Heart right ventricle (tissue), 16 donors: ENCODE measurements at regions not wholly inside any gene's neighbourhood (a gene's known extent, or its start where the extent isn't known, plus 50 kb on each side); places are given as distances from the start of the nearest gene placed in this dataset.

Experiments used
- ATAC-seq, 8 donors: fragments of 200-7000 bp; cut with Tn5 transposase; one replicate each; pipeline ENCODE4 v1.9.1; 2020; ENCODE audit warnings: mild to moderate bottlenecking in 8 of 8, moderate library complexity in 8 of 8, moderate number of reproducible peaks in 1 of 8
- DNase-seq, 2 donors: peaks; one replicate each; pipeline ENCODE4 v3.0.0-alpha.2; 2020
- H3K27ac ChIP-seq, 10 donors: fragments of 200-600 bp; sonication (generic) in 2 of 10; one replicate each; pipeline versions ENCODE4 v1.5.0 to v1.8.0; 2020 to 2022; ENCODE audit warnings: mild to moderate bottlenecking in 3 of 10
- H3K27me3 ChIP-seq, 7 donors: fragments of 200-600 bp; one replicate each; pipeline ENCODE4 v1.8.0; 2021 to 2022; ENCODE audit warnings: mild to moderate bottlenecking in 2 of 7
- H3K36me3 ChIP-seq, 9 donors: fragments of 200-600 bp; sonication (generic) in 1 of 9; one replicate each; pipeline versions ENCODE4 v1.5.0 to v1.8.0; 2020 to 2022; ENCODE audit warnings: mild to moderate bottlenecking in 2 of 9
- H3K4me1 ChIP-seq, 9 donors: fragments of 200-600 bp; sonication (generic) in 1 of 9; one replicate each; pipeline versions ENCODE4 v1.5.0 to v1.8.0; 2020 to 2022; ENCODE audit warnings: mild to moderate bottlenecking in 4 of 9
- H3K4me3 ChIP-seq, 10 donors: fragments of 200-600 bp; sonication (generic) in 2 of 10; one replicate each; pipeline versions ENCODE4 v1.5.0 to v1.8.0; 2020 to 2022; ENCODE audit warnings: mild to moderate bottlenecking in 7 of 10, moderate library complexity in 2 of 10
- H3K9me3 ChIP-seq, 11 donors: fragments of 200-600 bp in 10 of 11; sonication (generic) in 2 of 11; one replicate each; pipeline versions ENCODE4 v1.5.0 to v1.8.0; 2013 to 2022; ENCODE audit warnings: mild to moderate bottlenecking in 2 of 11, control low read depth in 1 of 11, moderate library complexity in 1 of 11
- CTCF ChIP-seq, 9 donors: fragments of 200-600 bp; sonication (generic) in 2 of 9; IDR thresholded peaks; one replicate each; pipeline versions ENCODE4 v1.5.0 to v1.8.0; 2021 to 2022; ENCODE audit warnings: antibody characterized with exemption in 9 of 9, mild to moderate bottlenecking in 5 of 9, moderate library complexity in 1 of 9
- WGBS, 2 donors: extraction: QIAGEN DNeasy Blood & Tissue Kit; methylation state at CpG; one replicate each; pipeline ENCODE4 v1.1.7; 2013; ENCODE audit warnings: inconsistent platforms in 1 of 2; 5-methylcytosine and 5-hydroxymethylcytosine counted together
- intact Hi-C, 10 donors: fragments of 100-400 bp; cut with DNase I; formaldehyde crosslinking; loops; one replicate each; pipeline versions ENCODE4 v1.11.1 to v1.14.2; 2022
- donor health status: Arrhythmogenic right ventricular cardiomyopathy.
- donor health status: ischemic (EF 13 %, LVEDD 7.1; RV severe dilation, severe dysfunction).
- donor health status: healthy with polysubstance abuse.
- donor health status: DM: no; HTN: yes; CAD: no.
- donor health status: DM: no; HTN: no; CAD: no.
- donor health status: ischemic (EF 25% LVEDD 6.9; RV normal size, moderate dysfunction).
- donor health status: ischemic (EF 25% LVEDD 5.7; RV mildly dilated, moderate dysfunction).
- donor health status: healthy.
- donor health status: DM: yes; HTN: yes; CAD: no.
- donor health status: Ischemic cardiomyopathy.
- donor health status: ischemic (EF 35%, LVEDD 5.7; RV mildly dilated, moderate dysfunction).
- donor health status: nonischemic (EF 11% LVEDD 7.7; RV severe dilation, severe dysfunction).
- donor health status: DM: yes; HTN: yes; CAD: no.
- donor health status: PGD.
- donor health status: ischemic (EF 29% LVEDD 5.4; RV normal size, mild dysfunction).
- donor health status: nonischemic (EF 23%, LVEDD 6.1; RV moderate dilation, normal function).

- intact Hi-C loops, result no loop called here
- Histone ChIP-seq H3K4me3 (no peak overlapping the region), H3K36me3 (no peaks in the 10 kb centered on the region), H3K9me3 (no peaks in the 10 kb centered on the region), H3K4me1 (no peaks in the 10 kb centered on the region), H3K27ac (no peak overlapping the region), H3K27me3 (no peaks in the 10 kb centered on the region)
- 88 to 91% methylated on average over 1 of the region's 1 CpG for WGBS, 2 donors
- TF ChIP-seq CTCF (IDR thresholded peaks at IDR 0.05), result no peak
- ATAC-seq, result no peak
- DNase-seq, result no peak
Measured at GRCh38 chr4:27678027-27678426, 817.4 kb downstream of the STIM2 start.

- Histone ChIP-seq H3K4me3 (no peak overlapping the region), H3K36me3 (no peaks in the 10 kb centered on the region), H3K27ac (no peak overlapping the region), H3K4me1 (no peaks in the 10 kb centered on the region), H3K27me3 (no peaks in the 10 kb centered on the region), H3K9me3 (no peaks in the 10 kb centered on the region)
- DNase-seq (peak; percentile 12 to 13), ATAC-seq (peak in 3 of 8 donors; percentile 63 to 79 (median 65))
- TF ChIP-seq CTCF (IDR thresholded peaks at IDR 0.05), result peak; percentile 27 to 77 (median 70)
- 35 to 36% methylated on average over 8 of the region's 8 CpGs for WGBS, 2 donors
- intact Hi-C loops, result no loop called here
Measured at GRCh38 chr4:27684610-27685011, 824.0 kb downstream of the STIM2 start.

- Histone ChIP-seq H3K4me3 (no peak overlapping the region), H3K27ac (no peak overlapping the region), H3K9me3 (no peaks in the 10 kb centered on the region), H3K27me3 (no peaks in the 10 kb centered on the region), H3K36me3 (no peaks in the 10 kb centered on the region), H3K4me1 (no peaks in the 10 kb centered on the region)
- TF ChIP-seq CTCF (IDR thresholded peaks at IDR 0.05), result no peak
- no peak for DNase-seq
- ATAC-seq, result no peak
- intact Hi-C loops, result no loop called here
- WGBS, 2 donors, result 60 to 70% methylated on average over 1 of the region's 1 CpG
Measured at GRCh38 chr4:27685091-27685490, 824.5 kb downstream of the STIM2 start.

- ATAC-seq (no peak), DNase-seq (no peak)
- Histone ChIP-seq H3K27ac (no peak overlapping the region), H3K27me3 (no peaks in the 10 kb centered on the region), H3K9me3 (no peaks in the 10 kb centered on the region), H3K36me3 (no peaks in the 10 kb centered on the region), H3K4me3 (no peak overlapping the region), H3K4me1 (no peaks in the 10 kb centered on the region)
- TF ChIP-seq CTCF (IDR thresholded peaks at IDR 0.05), result no peak
- intact Hi-C loops, result no loop called here
Measured at GRCh38 chr4:27685947-27686346, 825.3 kb downstream of the STIM2 start.

GRCh38 chr4:27692158-27692557 is 831.5 kb downstream of the STIM2 start:
- Histone ChIP-seq H3K9me3 (peaks cover 0 to 2% (median 0%) of the 10 kb centered on the region in 11 donors), H3K36me3 (no peaks in the 10 kb centered on the region), H3K27ac (no peak overlapping the region), H3K4me3 (no peak overlapping the region), H3K27me3 (peaks cover 0 to 3% (median 0%) of the 10 kb centered on the region in 7 donors), H3K4me1 (no peaks in the 10 kb centered on the region)
- intact Hi-C loops, result no loop called here
- peak in 6 of 9 donors; percentile 14 to 51 (median 28) for TF ChIP-seq CTCF (IDR thresholded peaks at IDR 0.05)
- WGBS, 2 donors, result 36 to 43% methylated on average over 6 of the region's 6 CpGs
- DNase-seq (no peak), ATAC-seq (no peak)
